GM08714 (cell line): ENCODE measurements at regions not wholly inside any gene's neighbourhood (a gene's known extent, or its start where the extent isn't known, plus 50 kb on each side); places are given as distances from the start of the nearest gene placed in this dataset.
"Not testable (repeated sequence)": the region's sequence is repeated elsewhere in the genome, so short reads cannot be mapped to it uniquely, and the experiment has no call there.

Experiments
- H3K4me3 ChIP-seq: fragments of 200-500 bp; sonication (Bioruptor generic); 2 replicates; pipeline ENCODE4 v1.5.1; 2014; ENCODE audit warnings: mild to moderate bottlenecking, low read length, inconsistent platforms
- ZNF274 ChIP-seq: IDR thresholded peaks from 2 replicates; pipeline ENCODE4 v1.6.1; 2012; ENCODE audit warnings: mild to moderate bottlenecking, low read depth, low read length

- no peak overlapping the region for H3K4me3 ChIP-seq
- no peak for TF ChIP-seq ZNF274
These were observed 266.4 kb upstream of the AZI2 start for GRCh38 chr3:28615071-28615470.

DNA sequence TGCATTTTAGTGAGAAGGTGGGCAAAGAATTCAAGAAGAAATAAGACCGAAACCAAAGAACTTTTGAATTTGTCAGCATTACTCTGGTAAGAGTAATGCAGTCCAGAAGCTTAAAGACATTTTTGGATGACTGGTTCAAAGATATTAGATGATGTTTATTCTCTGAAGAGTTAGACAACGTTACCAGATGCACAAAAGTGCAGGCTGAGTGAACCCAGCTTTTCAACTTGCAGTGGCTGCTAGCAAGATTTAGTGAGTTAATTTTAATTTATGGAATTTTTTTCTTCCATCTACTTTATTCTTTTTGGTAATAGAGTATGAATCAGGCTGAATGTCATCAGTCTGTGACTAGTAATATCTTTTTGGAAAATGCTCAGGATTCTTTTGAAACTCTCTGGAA, 267.3 kb upstream of the AZI2 start:
- no peak for TF ChIP-seq ZNF274
- H3K4me3 ChIP-seq, result no peak overlapping the region

- no peak for TF ChIP-seq ZNF274
These were observed 269.2 kb upstream of the AZI2 start for GRCh38 chr3:28617821-28618220.

GRCh38 chr3:28623106-28623505, 274.5 kb upstream of the AZI2 start:
- no peak overlapping the region for H3K4me3 ChIP-seq
- no peak for TF ChIP-seq ZNF274

More at GRCh38 chr3:28617821-28618220, 269.2 kb upstream of the AZI2 start:
- no peak overlapping the region for H3K4me3 ChIP-seq

DNA sequence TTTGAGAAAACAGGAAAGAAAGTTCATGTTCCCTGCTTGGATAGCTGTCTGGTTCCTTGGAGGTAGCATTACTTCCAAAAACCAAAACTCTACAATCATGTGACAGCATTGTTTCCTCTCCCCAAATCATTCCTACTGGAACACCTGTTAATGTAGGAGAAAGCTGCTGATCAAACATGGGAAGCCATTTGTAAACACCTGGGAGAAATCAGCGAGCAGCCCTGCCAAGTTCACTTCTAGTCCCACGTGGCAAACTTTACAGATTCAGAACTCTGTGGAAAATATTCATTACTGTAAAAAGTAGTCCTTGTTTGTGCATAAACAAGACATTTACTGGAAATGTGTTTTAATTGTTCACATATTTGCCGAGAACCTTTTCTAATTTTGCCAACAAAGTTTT, 275.5 kb upstream of the AZI2 start:
- no peak overlapping the region for H3K4me3 ChIP-seq
- TF ChIP-seq ZNF274, result no peak

DNA sequence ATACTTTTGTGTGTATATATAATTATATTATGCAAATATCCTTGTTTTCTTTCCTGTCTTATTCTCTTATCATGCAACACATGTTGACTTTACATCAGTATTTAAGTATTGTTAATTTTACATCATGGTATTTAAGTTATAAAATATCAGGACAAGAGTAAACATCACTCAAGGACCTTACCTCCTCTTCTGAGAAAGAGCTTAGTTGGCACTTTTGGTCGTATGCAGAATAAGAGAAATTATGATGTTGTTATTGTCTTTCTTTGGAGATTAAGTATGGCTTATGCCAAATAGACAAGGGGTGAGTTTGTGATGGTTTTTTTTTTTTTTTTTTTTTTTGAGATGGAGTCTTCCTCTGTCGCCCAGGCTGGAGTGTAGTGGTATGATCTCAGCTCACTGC, 279.2 kb upstream of the AZI2 start:
- not testable (repeated sequence) for H3K4me3 ChIP-seq

DNA sequence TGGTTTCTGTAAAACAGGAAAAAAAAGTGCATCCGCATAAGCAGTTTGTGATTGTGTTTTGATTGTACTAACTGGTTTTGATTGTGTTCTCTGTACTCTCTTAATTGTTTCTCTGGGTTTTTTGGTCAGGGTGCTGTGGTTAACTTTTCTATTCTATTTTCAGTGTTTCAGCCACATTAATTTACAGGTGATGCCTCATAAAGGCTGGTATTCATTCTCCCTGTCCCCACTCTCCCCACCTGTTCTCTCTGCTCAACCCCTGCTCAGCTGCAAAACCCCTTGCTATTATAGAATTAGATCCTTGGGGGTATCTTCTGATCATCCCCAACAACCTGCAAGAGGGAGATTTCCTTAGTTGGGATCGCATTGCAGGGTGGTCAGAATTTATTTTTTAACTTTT, 285.4 kb upstream of the AZI2 start:
- no peak overlapping the region for H3K4me3 ChIP-seq
- TF ChIP-seq ZNF274, result no peak

DNA sequence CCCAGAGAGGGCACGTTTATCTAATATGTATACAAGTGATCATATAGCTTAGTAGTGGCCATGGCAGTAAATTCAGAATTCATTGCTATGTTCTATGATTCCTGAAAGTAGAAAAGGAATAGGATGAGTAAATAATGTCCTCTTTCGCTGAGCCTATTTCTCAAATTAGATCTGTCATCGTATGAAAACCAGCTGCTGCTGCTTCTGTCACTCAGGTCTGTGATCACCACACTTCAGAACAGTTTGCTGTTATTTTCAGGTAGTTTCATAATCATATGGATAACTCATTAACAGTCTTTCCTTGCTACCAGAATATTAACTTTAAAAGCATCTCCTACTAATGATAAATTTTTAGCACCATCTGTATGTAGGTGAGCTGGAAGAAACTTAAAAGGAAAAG, 289.1 kb upstream of the AZI2 start:
- no peak overlapping the region for H3K4me3 ChIP-seq
- no peak for TF ChIP-seq ZNF274

GRCh38 chr3:28645149-28645548, 296.5 kb upstream of the AZI2 start:
- TF ChIP-seq ZNF274, result no peak
- no peak overlapping the region for H3K4me3 ChIP-seq

- no peak overlapping the region for H3K4me3 ChIP-seq
- TF ChIP-seq ZNF274, result no peak
These were observed 297.8 kb upstream of the AZI2 start for GRCh38 chr3:28646435-28646834.

DNA sequence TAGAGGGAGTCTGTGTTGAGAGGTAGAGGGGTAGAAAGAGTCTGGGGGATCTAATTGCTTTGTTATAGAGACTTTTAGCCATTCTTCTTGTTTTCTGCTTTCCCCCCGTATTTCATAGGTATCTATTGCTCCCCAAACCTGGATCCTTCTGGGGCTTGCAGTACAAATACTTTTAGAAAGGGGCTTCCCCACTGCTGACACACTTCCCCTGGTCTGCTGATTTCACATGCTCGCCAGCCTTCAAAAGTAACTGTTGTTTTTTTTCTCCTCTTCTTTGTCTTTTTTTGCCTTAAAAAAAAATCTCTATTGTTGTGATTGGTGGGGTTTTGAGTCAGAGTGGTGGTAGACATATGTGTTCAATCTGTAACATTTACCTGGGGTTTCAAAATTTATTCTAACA, 300.6 kb upstream of the AZI2 start:
- H3K4me3 ChIP-seq, result no peak overlapping the region

DNA sequence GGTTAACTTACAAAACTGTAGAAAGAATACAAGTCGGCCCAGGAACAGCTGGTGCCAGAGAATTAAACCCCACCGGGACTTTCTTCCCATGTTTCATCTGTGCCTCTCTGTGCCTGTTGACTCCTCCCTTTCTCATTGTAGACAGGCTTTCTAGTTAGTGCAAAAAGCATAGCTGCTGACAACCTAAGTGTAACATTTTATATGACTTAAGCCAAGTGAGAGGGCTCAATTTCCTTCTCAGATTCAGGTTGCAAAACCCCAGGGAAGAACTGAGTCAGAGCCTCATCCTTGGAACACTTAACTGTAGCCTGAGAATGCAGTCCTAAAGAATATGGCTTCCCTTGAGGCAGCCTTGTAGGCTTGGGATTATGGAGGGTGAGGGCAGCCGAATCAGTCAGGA, 302.5 kb upstream of the AZI2 start:
- no peak overlapping the region for H3K4me3 ChIP-seq
- TF ChIP-seq ZNF274, result no peak

More for the DNA sequence above, 300.6 kb upstream of the AZI2 start:
- TF ChIP-seq ZNF274, result no peak

DNA sequence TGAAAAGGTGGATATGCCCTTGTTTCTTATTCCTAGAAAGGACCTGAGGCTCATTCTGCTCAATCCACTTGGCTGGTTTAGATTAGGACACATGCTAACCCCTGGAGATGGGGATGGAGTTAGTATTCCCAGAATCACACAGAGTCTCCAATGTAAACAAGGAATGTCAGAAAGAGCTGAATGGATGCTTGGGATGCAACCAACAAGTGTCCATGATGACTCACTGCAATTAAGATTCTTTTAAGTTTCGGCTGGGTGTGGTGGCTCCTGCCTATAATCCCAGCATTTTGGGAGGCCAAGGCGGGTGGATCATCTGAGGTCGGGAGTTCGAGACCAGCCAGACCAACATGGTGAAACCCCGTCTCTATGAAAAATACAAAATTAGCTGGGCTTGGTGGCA, 315.5 kb upstream of the AZI2 start:
- H3K4me3 ChIP-seq, result no peak overlapping the region
- TF ChIP-seq ZNF274, result no peak

DNA sequence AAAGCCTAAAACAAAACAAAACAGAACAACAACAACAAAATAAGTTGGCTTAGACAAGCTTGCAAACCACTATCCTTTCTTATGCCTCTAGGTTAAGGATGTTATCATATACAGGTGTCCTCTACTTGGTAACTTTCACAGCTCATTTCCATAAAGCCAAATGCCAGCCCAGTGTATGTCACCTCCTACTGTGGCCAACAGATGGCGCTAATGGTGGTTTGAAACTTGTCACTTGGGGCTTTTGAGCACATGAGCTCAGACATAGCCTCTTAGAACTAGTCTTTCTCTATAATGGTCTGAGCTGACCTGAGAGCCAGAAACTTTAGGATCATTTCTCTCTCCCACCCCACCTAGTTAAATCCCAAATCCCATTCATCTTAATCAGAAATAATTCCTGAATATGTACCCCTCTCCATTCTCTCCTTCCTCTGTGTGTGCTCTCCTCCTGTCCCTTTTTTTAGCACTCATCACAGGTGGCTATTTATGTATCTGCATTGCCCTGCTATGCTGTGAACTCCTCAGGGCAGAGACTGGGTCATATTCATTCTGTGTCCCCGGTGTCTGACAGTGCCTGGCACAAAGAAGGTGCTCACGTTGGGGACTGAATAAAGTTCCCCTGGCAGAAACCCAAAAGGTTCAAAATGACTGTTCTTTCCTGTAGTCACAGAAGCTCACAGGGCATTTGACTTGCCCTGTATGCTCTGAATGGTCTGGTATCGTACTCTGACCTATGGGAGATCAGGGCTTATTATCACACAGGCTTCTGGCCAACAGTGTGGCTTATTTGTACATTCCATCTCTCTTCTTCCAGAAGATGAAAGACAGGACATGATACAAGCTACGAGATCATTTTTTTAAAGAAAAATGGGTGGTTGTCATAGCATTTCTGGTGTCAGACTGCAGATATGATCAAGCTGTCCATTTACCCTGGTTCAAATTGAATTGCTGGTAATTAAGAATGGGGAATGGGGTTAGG, 319.3 kb upstream of the AZI2 start:
- no peak for TF ChIP-seq ZNF274
- no peak overlapping the region for H3K4me3 ChIP-seq

DNA sequence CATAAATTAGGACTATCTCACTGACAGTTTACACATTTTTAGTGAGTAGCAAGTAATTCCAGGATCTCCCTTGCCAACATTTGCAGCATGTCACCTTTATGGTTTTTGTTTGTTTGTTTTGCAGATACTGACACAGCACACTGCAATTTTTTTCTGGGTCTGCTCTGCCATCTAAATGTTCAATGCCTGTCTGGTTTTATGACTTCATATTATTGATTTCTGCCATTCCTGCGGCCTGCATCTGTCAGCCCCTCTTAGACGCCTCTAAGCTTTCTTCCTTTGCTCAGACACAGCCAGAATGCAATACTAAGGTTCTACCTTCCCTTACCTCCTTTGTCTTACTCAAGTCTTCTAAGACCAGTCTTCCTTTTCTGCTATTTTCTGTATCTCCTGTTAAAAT, 321.2 kb upstream of the AZI2 start:
- no peak overlapping the region for H3K4me3 ChIP-seq
- no peak for TF ChIP-seq ZNF274

GRCh38 chr3:28672406-28672805, 323.8 kb upstream of the AZI2 start:
- H3K4me3 ChIP-seq, result no peak overlapping the region
- no peak for TF ChIP-seq ZNF274
